Heart left ventricle (tissue), 13 donors: ENCODE measurements at regions not wholly inside any gene's neighbourhood (a gene's known extent, or its start where the extent isn't known, plus 50 kb on each side); places are given as distances from the start of the nearest gene placed in this dataset.

Experiments
- CTCF ChIP-seq, 12 donors: fragments of 200-600 bp; sonication (generic) in 4 of 12; IDR thresholded peaks; one replicate each; pipeline versions ENCODE4 v1.5.0 to v1.8.0; 2018 to 2022; ENCODE audit warnings: antibody characterized with exemption in 12 of 12, mild to moderate bottlenecking in 5 of 12
- POLR2A ChIP-seq, 2 donors: fragments of 450-650 bp; IDR thresholded peaks; one replicate each; pipeline ENCODE4 v1.6.1; 2017; ENCODE audit warnings: antibody characterized with exemption in 2 of 2, mild to moderate bottlenecking in 2 of 2, moderate library complexity in 2 of 2
- donor health status: ischemic (EF 13 %, LVEDD 7.1; RV severe dilation, severe dysfunction).
- donor health status: DM: no; HTN: yes; CAD: no.
- donor health status: DM: no; HTN: no; CAD: no.
- donor health status: ischemic (EF 25% LVEDD 6.9; RV normal size, moderate dysfunction).
- donor health status: ischemic (EF 25% LVEDD 5.7; RV mildly dilated, moderate dysfunction).
- donor health status: ischemic (EF 35%, LVEDD 5.7; RV mildly dilated, moderate dysfunction).
- donor health status: nonischemic (EF 11% LVEDD 7.7; RV severe dilation, severe dysfunction).
- donor health status: DM: yes; HTN: yes; CAD: no.
- donor health status: PGD.
- donor health status: ischemic (EF 29% LVEDD 5.4; RV normal size, mild dysfunction).
- donor health status: nonischemic (EF 23%, LVEDD 6.1; RV moderate dilation, normal function).

- no peak for TF ChIP-seq CTCF (IDR thresholded peaks at IDR 0.05)
- TF ChIP-seq POLR2A (IDR thresholded peaks at IDR 0.05) = no peak
Observed at GRCh38 chr5:102623329-102624065, 124.7 kb upstream of the SLCO6A1 start.
